ENCODE measurements at regions not wholly inside any gene's neighbourhood (a gene's known extent, or its start where the extent isn't known, plus 50 kb on each side); places are given as distances from the start of the nearest gene placed in this dataset.

DNA sequence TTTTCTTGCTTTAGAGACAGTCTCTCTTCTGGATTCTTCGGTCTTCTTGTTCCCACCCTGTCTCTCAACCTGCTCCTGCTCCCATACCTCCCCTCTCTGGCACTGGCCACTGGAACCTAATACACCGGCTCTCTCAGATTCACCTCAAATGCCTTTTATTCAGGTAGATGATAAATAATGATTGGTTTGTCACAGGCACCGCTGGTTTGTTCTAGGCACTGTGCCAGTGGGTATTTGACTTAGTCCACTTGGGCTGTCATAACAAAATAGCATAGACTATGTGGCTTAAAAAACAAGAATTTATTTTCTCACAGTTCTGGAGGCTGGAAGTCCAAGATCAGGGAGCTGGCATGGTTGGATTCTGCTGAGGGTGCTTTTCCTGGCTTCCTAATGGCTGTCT lies 278.2 kb upstream of the STT3B start:
- DNase-seq = no peak

DNA sequence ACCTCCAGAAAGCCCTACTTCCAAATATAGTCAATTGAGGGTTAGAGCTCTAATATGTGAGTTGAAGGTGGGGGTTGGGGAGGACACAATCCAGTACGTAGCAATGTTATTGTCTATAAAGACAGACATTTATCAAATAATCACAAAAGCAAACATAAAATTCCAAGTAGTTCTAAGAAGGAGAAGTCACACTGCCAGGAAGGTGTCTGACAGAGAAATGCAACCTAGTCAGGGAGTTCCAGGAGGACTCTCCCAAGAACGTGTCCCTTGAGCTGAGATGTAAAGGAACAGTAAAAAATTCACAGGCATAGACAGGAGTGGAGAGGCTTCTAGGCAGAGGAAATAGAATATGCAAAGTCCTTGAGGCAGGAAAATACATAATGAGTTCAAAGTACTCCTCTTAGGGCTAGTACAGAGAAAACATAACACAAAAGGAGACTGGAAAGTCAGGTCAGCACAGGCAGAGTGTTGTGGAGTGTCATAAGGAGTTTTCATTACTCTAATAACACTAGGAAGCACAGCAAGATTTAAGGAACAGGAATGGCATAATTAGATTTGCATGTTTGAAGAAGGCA lies 277.6 kb upstream of the STT3B start:
- no peak for DNase-seq

DNA sequence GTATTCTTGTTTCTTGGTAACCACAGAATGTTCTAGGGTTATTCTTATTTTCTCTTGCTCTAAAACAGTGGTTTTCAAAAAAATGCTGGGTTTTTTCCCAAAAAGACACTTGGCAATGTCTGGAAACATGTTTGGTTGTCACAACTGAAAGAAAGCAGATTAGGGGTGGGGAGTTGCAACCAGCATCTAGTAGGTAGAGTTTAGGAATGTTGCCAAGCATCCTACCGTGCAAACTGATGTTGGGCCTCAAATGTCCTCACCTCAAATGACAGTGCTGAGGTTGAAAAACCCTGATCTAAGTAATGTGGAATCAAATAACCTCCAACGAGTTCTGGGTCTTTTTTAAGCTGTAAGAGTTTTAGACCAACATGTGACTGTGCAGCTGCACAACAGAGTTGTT lies 270.5 kb upstream of the STT3B start:
- no peak for DNase-seq

DNA sequence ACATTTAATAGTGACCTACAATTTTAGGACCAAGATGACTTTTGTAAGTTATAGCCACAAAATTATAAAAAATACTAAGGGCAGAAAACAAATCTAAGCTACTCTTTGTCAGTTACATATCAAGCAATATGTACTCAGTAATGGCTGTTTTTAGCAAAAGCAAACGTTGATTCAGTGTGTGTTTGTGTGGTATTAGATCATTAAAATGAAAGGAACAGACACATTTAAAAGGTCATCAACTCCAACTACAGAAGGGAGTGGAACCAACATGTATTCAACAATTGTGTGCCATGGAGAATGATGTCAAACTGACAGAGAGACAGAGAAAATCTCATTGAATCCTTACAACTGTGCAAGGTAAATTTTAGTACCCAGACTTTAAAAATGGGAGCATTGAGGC lies 268.8 kb upstream of the STT3B start:
- DNase-seq = no peak

DNA sequence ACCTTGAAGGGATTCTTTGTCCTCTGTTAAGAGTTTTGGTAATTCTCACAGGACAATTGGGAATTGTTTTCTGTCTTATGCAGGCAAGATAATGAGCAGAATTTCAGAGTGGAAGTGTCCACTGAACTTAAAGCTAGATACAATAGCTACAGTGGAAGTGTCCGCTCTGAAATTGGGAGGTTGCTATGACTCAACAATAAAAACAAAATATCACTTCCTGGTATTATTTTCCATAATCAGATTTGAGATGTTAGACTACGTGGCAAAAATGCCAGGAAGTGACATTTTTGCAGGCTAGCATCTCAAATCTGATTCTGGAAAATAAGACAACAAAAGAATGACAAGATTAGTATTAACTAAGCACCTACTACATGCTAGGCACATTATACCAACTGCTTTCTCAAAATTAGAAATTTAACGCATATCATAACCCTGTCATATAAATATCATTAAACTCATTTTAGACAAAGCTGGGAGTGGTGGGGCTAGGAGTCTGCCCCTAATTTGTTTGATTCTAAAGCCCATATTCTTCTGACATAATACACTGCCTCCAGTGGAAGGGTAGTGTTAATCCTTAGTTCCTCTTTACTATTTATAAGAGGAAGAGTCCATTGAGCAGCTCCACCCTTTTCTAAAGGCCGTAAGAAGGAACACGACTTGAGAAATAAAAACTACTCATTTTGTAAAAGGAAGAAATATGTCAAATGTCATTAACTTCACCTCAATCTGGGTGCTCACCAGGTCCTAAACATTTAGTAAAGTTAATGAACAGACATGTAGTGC lies 266.9 kb upstream of the STT3B start:
- no peak for DNase-seq

DNA sequence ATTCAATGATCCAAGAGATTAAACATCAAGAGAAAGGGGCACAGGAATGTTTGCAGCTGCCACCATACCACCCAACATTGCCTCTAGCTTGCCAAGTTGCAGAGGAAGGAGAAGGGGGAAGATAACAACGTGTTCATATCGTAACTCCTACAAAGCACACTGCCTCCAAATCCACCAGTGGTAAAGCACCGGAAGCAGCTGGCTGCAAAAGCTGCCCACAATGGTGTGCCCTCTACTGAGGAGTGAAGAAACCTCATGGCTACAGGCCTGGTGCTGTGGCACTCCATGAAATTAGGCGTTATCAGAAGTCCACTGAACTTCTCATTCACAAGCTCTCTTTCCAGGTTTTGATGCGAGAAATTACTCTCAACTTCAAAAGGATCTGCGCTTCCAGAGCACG lies 263.9 kb upstream of the STT3B start:
- no peak for DNase-seq

DNA sequence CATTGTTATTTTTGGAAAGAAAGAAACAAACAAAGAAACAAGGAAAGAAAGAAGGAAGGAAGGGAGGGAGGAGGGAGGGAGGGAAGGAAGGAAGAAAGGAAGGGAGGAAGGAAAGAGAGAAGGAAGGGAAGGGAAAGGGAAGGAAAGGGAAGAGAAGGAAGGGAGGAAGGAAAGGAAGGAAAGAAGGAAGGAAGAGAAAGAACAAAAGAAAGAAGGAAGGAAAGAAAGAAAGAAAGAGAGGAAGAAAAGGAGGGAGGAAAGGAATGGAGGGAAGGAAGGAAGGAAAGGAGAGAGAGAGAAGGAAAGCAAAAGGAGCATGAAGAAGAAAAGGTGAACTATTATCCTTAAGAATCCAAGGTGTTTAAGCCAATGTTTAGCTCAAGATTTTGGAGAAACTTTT lies 262.7 kb upstream of the STT3B start:
- DNase-seq = no peak

DNA sequence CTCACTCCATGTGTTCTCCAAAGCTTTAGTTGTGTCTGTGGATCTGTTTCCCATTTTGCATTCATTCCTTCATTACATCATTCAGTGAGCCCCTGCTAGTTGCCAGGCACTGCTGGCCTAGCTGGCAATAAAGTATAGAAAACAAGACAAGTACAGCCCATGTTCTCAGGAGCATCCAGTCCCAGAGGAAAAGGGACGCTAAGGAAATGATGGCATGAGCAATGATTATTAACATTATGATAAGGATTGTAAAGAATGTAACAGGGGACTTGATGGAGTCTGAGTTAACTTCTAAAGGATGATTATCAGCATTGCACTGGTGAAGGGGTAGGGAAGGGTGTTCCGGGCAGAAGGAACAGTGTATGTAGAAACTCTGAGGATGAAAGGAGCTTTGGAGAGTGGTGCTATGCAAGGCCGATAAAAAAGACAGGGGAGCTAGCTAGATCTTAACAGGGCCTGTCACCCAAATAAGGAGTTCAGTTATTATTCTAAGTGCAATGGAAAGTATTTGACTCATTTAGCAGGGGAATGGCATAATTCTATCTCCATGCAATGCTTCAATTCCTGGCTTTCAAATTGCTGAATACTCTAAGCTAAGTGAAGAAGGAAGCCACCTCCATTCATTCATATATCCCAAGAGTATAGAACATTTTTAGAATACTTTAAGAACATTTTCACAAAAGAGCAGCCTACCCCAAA lies 258.2 kb upstream of the STT3B start:
- DNase-seq = no peak

DNA sequence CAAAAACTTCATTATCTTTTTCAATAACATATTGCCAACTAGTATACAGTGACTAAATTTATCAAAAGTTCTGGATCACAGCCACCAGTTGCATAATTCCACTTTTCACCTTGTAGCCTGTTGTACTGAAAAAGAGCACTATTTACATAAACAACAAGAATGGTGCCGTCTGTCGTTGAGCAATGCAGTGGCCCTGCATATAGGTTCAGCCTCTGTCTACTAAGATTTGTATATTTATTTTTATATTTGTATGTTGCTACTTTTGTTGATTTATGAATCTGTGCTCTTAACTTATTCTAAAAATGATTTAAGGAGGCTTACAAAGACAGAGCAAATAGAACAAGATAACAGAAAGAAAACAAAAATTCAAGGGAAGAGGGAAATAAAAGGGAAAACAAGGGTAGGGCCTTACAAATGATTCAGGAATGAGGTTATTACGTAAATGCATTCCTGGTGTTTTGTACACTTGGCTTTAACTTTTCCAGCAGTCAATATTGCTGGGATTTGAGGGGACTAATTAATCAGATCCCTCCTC lies 257.6 kb upstream of the STT3B start:
- no peak for DNase-seq

DNA sequence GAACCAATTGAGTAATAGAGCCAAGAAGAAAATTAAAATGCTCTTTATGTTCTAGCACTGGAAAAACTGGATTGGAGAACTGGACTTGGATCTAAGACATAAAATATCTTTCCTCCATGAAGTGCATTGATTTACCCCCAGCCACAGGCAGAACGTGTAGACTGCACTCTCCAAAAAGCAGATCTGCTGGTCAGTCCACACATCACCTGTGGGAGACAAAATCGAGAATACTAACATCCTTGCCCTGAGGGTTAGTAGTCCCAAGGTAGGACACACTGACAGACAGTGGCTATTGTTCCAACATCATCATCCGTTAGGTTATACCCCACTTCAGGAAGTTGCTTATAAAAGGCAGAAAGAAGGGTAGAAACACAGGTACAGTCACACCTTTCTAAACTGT lies 257.1 kb upstream of the STT3B start:
- no peak for DNase-seq

DNA sequence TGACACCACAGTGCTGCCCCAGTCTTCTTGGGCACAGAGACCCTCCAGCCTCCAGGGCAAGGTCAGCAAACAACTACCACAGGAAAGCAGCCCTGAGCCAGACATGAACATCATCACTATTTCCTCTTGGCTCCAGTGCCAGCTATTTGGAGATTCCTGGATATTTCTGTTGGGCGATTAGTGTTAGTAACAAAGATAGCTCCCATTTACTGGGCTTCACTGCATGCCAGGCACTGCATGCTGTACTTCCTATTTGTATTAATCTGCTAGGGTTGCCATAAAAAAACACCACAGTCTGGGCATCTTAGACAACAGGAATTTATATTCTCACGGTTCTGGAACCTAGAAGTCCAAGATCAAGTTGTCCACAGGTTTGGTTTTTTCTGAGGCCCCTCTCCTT lies 255.1 kb upstream of the STT3B start:
- no peak for DNase-seq

DNA sequence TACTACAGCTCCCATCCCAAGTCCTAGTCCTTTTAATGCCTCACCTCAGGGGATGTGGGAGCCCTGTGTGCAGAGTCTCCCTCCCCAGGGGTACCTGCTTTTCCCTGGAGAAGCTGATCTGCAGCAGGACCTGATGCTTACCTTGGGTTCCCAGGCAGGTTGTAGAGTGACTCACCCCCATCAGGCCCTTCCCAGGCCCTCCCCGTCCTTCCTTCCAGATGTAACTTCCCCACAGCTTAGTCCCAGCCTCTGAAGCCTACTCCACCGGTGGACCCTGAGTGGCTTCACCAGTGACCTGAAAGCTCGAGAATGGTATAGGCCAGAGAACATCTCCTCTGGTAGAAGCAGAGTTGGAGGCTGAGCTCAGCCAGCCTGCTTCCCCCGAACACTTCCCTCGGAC lies 254.2 kb upstream of the STT3B start:
- DNase-seq = no peak

DNA sequence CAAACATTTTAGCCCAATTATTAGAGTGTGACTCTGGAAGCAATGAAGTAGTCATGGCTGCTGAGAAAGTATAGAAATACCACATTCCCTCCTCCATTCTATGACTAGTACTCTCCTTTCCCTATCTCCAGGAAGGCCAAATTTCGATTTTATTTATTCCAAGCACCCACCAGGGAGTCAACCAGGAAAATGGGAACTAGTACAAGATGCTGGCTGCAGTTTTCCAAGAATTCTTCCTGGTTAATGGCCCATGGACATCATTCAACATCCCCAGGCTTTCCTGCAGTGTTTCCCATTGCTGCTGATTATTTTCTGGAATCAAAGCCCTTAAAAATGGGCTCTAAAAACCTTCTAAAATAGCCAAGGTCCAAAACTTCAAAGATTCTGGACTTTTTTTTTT lies 247.9 kb upstream of the STT3B start:
- no peak for DNase-seq

DNA sequence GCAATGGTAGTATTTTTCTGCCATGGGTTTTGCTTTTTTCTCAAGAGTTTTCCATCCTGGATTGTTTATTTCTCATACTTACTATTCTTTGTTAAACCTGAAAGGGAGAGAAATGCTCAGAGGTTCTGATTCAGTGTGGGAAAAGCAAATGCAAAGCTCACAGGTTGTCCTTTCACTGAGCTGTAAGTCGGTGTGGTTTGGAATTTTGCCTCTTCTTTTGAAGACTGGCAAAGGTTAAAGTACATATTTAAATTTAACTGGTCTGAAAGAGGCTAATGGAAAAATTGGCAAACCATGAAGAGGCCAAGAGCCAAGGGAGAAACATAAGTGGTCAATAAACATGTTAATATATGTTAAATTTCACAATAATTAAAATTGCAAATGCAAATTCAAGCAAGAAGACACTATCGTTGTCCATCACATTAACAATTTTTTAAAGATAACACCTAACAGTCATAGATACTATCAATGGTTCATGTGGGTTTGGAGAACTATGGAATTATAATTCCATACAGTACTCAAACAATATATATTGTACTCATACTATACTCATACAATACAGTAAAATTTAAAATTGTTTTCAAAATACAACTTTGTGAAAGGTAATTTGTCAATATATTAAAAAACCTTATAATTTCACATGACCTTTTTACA lies 246.8 kb upstream of the STT3B start:
- DNase-seq = no peak

DNA sequence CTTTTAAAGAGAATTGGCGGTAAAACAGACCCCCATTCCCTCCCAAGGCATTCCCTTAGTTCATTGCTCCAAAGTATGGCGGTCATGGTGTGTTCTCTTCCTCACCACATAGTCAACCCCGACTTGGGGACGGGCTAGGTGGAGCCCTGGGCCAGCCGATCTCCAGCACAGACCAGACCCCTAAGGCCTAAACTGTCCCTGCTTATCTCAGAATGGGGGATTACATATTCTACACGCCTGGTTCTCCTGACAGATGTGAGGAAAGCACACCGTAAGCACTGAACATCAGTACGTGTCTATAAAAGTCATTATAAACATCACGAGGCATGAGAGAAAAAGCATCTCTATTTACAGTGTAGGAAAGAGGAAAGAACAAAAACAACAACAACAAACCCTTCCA lies 244.5 kb upstream of the STT3B start:
- DNase-seq = no peak

DNA sequence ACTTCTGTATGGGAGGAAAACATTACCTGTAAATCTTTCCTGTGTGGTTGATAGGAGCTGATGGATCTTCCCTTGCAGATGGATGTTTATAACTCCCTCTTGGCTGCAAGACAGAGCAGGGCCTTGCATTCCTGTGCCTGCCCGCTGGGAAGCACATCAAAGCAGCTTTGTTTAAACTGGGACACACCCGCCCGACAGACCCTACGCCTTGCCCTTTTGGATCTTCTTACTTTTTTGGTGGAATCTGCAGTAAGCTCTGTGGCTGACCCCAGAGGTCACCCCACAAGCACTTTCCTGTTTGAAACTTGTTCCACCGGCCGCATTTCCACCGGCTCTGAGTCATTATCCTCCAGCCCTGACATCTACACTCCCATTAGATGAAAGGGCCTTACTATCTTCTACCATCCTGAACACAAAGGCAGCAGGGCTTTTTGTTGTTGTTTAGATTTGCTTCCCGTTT lies 244.1 kb upstream of the STT3B start:
- DNase-seq = no peak

DNA sequence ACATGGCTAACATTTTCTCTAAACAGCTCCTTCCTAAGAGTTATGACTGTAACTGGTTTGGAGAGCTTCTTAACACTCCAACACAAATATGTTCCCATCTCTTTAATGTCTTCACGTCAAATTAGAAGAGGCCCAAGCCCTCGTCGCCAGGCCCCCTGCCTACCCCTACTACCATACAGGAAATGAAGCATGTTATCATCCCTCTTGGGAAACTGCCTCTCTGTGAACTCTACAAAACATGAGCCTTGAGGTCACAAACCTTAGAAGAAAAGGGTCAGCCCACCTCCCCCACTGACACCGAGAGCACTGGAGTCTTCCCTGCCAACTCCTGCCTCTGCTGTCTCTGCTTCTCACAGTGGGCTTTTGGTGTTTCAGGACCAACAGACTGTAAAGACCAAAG lies 243.1 kb upstream of the STT3B start:
- DNase-seq = no peak

DNA sequence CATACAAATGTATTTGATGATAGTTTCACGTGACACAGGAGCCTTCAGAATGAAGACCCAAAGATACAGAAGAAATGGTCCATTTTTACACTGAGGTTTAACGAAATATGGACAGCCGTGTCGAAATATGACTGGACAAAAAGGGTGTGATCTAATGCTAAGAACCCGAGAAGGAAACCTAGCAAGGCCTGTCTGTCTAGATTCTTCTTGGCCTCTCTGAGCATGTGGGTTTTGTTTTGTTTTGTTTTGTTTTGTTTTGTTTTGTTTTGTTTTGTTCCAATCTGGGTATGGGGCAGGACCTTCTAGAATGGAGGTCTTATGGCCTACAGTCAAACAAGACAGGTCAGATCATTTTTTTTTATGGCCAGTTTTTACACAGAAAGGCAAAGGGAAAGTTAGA lies 242.7 kb upstream of the STT3B start:
- DNase-seq = no peak

DNA sequence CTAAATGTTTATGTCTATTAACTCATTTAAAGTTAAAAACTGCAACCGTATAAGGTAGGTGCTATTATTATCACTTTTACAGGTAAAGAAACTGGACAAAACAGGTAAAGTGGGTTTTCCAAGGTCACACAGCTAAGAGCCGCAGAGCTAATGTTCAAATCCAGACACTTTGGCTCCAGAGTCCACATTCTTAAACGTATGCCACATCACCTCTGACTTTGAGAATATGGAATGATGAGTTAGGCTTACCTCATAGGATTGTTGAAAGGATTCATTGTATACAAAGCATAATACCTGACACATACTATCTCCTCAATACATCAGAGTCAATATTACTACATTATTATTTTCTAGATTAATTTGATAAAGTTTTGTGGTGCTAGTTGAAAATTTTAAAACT lies 240.9 kb upstream of the STT3B start:
- DNase-seq = no peak

DNA sequence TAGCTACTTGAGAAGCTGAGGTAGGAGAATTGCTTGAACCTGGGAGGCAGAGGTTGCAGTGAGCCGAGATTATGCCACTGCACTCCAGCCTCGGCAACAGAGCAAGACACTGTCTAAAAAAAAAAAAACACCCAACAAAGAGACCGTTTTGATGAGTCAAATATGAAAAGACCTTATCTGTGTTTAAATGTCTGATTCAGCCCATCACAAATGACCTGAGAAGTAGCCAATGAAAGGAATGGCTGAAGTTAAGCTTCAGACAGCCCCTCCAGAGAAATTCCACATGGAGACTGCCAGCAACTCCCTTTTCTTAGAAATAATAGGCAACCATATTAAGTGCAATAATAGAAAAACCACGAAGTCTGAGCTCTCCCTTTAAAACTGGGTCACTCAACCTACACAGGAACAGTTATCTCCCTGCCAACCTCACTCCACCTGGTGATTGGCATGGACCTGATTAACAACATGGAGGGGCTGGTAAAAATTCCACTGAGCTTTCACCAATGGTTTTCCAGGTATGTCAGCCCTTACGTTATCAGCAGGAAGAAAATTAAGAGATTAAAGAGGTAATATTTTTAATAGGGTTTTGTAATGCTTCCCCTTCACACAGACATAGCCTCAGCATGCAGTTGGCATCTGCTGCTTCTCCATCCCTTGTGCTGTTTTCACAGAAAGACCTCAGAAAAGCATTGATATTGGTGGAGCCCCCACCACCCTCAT lies 238.1 kb upstream of the STT3B start:
- no peak for DNase-seq

DNA sequence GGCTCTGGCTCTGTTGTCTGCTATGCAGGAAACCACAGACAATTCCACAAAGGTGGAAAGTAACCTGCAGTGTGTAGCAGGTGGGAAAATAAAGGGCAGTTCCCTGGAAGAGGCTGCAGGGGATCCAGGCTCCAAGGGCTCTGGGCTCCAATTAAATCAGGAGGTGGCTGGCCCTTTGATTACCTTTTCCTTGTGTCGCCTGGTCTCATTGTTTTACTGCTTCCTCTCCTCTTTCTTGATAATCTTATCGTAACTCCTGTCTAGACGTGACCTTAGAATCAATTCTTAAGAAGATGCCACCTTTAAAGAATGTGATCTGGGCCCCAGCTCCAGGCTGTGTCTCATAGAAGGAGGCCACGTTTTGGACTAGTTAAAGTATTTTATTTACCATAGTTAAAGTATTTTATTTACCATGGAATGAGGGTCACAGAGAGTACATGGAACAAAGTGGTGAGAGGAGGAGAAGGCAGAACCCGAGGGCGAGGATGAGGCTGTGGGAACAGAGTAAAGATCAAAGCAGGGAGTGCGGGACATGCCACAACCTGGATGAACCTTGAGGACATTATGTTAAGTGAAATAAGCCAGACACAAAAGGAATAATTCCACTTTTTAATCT lies 237.5 kb upstream of the STT3B start:
- no peak for DNase-seq

DNA sequence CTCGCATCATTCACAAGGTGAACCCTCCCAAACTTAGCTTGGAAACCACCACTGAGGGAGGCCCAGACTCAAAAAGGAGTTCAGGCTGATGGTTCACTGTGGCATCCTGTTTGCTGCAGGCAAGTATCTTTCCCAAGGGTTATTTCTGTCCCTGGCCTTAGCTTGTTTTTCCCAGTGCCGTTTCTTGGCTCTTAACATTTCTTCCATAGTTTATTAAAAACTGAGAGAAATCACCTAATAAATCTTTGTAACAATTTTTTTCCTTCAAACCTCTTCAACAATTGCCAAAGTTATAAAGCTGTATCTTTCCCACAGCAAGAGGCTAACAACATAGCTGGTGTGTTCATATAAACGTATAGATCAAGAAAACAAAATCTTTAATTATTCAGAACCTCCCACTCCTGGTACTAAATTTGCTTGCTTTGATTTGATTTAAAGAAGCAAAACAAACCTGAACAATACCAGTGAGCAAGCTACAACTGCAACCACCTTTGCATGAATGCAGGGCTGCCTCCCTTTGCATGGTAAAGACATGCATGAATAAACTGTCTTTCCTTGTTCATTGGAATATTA lies 234.9 kb upstream of the STT3B start:
- no peak for DNase-seq
